GM23248 (cell line): ENCODE measurements at regions not wholly inside any gene's neighbourhood (a gene's known extent, or its start where the extent isn't known, plus 50 kb on each side); places are given as distances from the start of the nearest gene placed in this dataset.

ENCODE experiments used
- EZH2 ChIP-seq: fragments of 200-600 bp; sonication (generic); IDR thresholded peaks from 2 replicates; pipeline ENCODE4 v1.6.1; 2018; ENCODE audit warnings: antibody characterized with exemption, mild to moderate bottlenecking; ENCODE audit not compliant: insufficient read depth, poor library complexity, severe bottlenecking
- EZH2phosphoT487 ChIP-seq: fragments of 200-600 bp; sonication (generic); IDR thresholded peaks from 2 replicates; pipeline ENCODE4 v1.6.1; 2018; ENCODE audit warnings: antibody characterized with exemption, moderate library complexity, mild to moderate bottlenecking, low read depth; ENCODE audit not compliant: insufficient read depth

DNA sequence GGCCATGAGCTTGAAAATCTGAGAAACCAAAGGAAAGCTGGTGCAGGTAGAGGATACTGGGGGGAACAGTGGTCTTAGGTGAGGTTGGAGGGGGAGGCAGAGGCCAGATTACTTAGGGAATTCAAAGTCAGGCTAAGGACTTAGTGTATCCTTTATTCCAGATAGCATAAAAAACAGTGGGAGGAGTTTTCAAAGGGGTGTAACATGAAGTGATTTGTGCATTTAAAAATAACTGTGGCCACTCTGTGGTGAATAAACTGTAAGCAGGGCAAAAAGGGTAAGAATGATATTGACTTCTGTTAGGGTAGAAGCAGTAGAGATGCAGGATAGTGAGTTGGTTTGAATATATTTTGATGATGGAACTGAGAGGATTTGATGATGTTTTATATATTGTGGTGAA is 313.2 kb downstream of the EMP1 start:
- no peak for TF ChIP-seq EZH2
- no peak for TF ChIP-seq EZH2phosphoT487
